ENCODE measurements at regions not wholly inside any gene's neighbourhood (a gene's known extent, or its start where the extent isn't known, plus 50 kb on each side); places are given as distances from the start of the nearest gene placed in this dataset.

- no peak overlapping the region for H3K9ac ChIP-seq (replicated peaks in 1 of 4; ENCODE audit: extremely low read depth in 1 of 4, low read depth in 3 of 4, low read length in 3 of 4)
- H4K8ac ChIP-seq (ENCODE audit: extremely low read depth, insufficient read depth, low read length): no peak overlapping the region
- no peak overlapping the region for H3K4ac ChIP-seq (replicated peaks; ENCODE audit: insufficient read length, low read depth, low read length)
- no peak overlapping the region for H2BK15ac ChIP-seq (ENCODE audit: low read length)
- H4K5ac ChIP-seq (ENCODE audit: insufficient read length, low read depth, low read length): no peak overlapping the region
- H3K23ac ChIP-seq (ENCODE audit: insufficient read length): no peak overlapping the region
- H3K14ac ChIP-seq (ENCODE audit: insufficient read length): no peak overlapping the region
- no peak overlapping the region for H3K27ac ChIP-seq (ENCODE audit: low read depth, low read length)
- H3K23me2 ChIP-seq (ENCODE audit: low read depth, low read length): no peaks in the 10 kb centered on the region
- DNase-seq (ENCODE audit: low read depth in 1 of 2, low spot score in 2 of 2) (no peak), FAIRE-seq (no peak)
- 87% methylated on average over 1 of the region's 1 CpG; no CpG with 5 or more reads in 1 of the 2 experiments for WGBS, 2 experiments (ENCODE audit: extremely low coverage in 1 of 2, insufficient coverage in 1 of 2, insufficient read length in 1 of 2, insufficient replicate concordance in 2 of 2, low coverage in 1 of 2, low lambda C conversion rate in 2 of 2, missing lambda C conversion rate in 1 of 2)
- no peak overlapping the region for H3K4me2 ChIP-seq (ENCODE audit: insufficient read depth in 1 of 2, low read depth in 2 of 2, low read length in 2 of 2)
- H2AFZ ChIP-seq (ENCODE audit: low read length): no peak overlapping the region
- POLR2A ChIA-PET (ENCODE audit: partially characterized antibody): no interaction called here
- H3K79me2 ChIP-seq (ENCODE audit: control insufficient read depth in 1 of 2, insufficient read depth in 2 of 2, low read length in 2 of 2): no peaks in the 10 kb centered on the region
- CTCF ChIA-PET (ENCODE audit: partially characterized antibody): interaction anchor here (1.1 kb wide), 1 partner anchor 21 kb away, joined by 5 read pairs; no protein-coding TSS in a partner anchor
- no peak overlapping the region for H3K18ac ChIP-seq (ENCODE audit: extremely low read depth, low read length)
- no peaks in the 10 kb centered on the region; a peak in 1 of 8 replicates for H3K36me3 ChIP-seq (ENCODE audit: control insufficient read depth in 2 of 4, insufficient read depth in 4 of 4, low read length in 3 of 4)
- H3K27me3 ChIP-seq (replicated peaks in 1 of 4; ENCODE audit: control insufficient read depth in 3 of 4, extremely low read depth in 1 of 4, insufficient read depth in 3 of 4, low read length in 3 of 4): no peaks in the 10 kb centered on the region
- H3K4me3 ChIP-seq (ENCODE audit: extremely low read depth in 1 of 4, insufficient read depth in 2 of 4, low read depth in 3 of 4, low read length in 4 of 4): no peak overlapping the region
- no peaks in the 10 kb centered on the region for H4K20me1 ChIP-seq (replicated peaks in 1 of 2; ENCODE audit: control insufficient read depth in 1 of 2, insufficient read depth in 2 of 2, low read length in 2 of 2)
- no peaks in the 10 kb centered on the region for H3K79me1 ChIP-seq (ENCODE audit: low read depth, low read length)
- no peak overlapping the region for H2AK5ac ChIP-seq (ENCODE audit: low read depth, low read length)
- H2BK20ac ChIP-seq (ENCODE audit: low read length): no peak overlapping the region
- no peak overlapping the region for H2BK5ac ChIP-seq (ENCODE audit: low read depth, low read length)
- H2BK12ac ChIP-seq (ENCODE audit: low read depth, low read length): no peak overlapping the region
- no peak overlapping the region for H2BK120ac ChIP-seq (replicated peaks; ENCODE audit: low read depth, low read length)
- TF ChIP-seq CBX5 (IDR thresholded peaks at IDR 0.05; ENCODE audit: low read depth, low read length): no peak
- no peak for TF ChIP-seq RAD21 (IDR thresholded peaks at IDR 0.05 in 1 of 2, conservative IDR thresholded peaks at IDR 0.05 in 1 of 2; ENCODE audit: low read depth in 2 of 2, low read length in 2 of 2)
- no peak for TF ChIP-seq E2F6 (IDR thresholded peaks at IDR 0.05)
- H3K9me3 ChIP-seq (ENCODE audit: insufficient read depth in 2 of 2, low read depth in 1 of 2, low read length in 1 of 2): no peaks in the 10 kb centered on the region
- no peaks in the 10 kb centered on the region for H3K4me1 ChIP-seq (replicated peaks in 1 of 4; ENCODE audit: control insufficient read depth in 3 of 4, insufficient read depth in 4 of 4, low read length in 3 of 4)
- H3K56ac ChIP-seq (replicated peaks; ENCODE audit: insufficient read length, low read depth, low read length): no peak overlapping the region
- H4K91ac ChIP-seq (replicated peaks; ENCODE audit: insufficient read length, low read length): no peak overlapping the region
These were observed 65.2 kb upstream of the UST start for GRCh38 chr6:148681666-148682065.

Data from H1 (cell line).